ENCODE measurements at regions not wholly inside any gene's neighbourhood (a gene's known extent, or its start where the extent isn't known, plus 50 kb on each side); places are given as distances from the start of the nearest gene placed in this dataset.

DNA sequence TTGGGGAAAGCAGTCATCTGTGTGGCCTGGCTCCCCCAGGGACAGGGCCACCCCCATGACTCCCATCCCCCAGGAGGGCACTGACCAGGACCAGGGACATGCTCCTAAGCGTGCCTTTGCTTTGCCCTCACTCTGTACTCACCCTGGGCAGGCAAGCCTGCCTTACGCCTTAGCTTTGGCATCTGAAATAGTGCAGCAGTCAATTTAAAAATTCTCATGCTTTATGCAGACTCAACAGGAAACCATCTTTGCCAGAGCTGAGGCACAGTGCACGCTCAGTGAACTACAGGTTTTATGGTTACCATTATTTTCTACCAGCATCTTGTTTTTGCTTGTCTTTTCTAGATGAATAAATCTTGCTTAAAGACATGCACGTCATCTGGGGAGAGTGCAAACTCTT lies 323.5 kb downstream of the IRX2 start:
- no peak for TF ChIP-seq CTCF (IDR thresholded peaks at IDR 0.05)
- Histone ChIP-seq H3K4me3 (no peak overlapping the region), H3K9me3 (peaks cover 9% of the 10 kb centered on the region), H3K4me1 (ENCODE audit: low read depth) (no peaks in the 10 kb centered on the region), H3K36me3 (ENCODE audit: low read depth) (no peaks in the 10 kb centered on the region)
- DNase-seq (no peak), ATAC-seq (no peak)
- intact Hi-C loops (cut with DNase I, micrococcal nuclease), result no loop called here

DNA sequence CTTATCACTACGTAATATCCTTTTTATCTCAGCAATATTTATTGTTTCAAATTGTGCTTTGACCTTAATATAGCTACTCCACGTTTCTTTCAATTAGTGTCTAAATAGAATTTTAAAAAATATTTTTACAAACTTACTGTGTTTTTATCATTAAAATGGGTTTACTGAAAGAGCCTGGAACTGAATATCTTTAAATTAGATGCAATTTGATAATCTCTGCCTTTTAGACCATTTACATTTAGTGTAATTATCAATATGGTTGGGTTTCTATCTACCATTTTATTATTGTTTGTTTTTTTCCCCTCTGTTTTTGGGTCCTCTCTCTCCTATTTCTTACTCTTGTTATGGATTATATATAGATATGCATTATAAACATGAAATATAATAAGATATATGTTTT lies 327.8 kb downstream of the IRX2 start:
- no peak for ATAC-seq
- no peak for TF ChIP-seq CTCF (IDR thresholded peaks at IDR 0.05)
- H3K36me3 ChIP-seq (ENCODE audit: low read depth), result no peaks in the 10 kb centered on the region
- no peak overlapping the region for H3K4me3 ChIP-seq
- intact Hi-C loops (cut with DNase I, micrococcal nuclease), result no loop called here
- H3K9me3 ChIP-seq, result peaks cover 16% of the 10 kb centered on the region
- H3K4me1 ChIP-seq (ENCODE audit: low read depth), result no peaks in the 10 kb centered on the region
- DNase-seq, result no peak

DNA sequence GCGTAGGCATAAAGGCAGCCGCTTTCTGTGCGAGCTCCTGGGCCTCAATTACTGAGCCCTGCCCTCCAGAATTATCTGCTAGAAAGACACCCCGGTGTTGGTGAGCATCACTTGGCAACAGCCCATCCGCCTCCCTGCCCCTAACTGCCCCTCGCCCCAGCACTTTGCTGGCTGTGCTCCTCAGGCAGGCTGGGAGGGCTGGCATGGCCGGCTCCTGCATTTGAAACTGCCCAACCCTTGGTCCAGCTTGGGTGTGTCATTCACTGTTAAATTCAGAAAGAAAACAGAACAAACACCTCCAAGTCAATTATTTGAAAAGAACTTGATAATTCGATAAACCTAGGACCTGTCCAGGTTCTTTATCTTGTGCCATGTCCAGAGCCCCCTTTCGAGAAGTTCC lies 334.2 kb downstream of the IRX2 start:
- no peak for TF ChIP-seq CTCF (IDR thresholded peaks at IDR 0.05)
- intact Hi-C loops (cut with DNase I, micrococcal nuclease), result no loop called here
- no peak overlapping the region for H3K4me3 ChIP-seq
- no peaks in the 10 kb centered on the region for H3K36me3 ChIP-seq (ENCODE audit: low read depth)
- peaks cover 19% of the 10 kb centered on the region for H3K9me3 ChIP-seq
- no peaks in the 10 kb centered on the region for H3K4me1 ChIP-seq (ENCODE audit: low read depth)
- DNase-seq (no peak), ATAC-seq (no peak)

GRCh38 chr5:2415678-2416077 lies 335.8 kb downstream of the IRX2 start:
- H3K4me3 ChIP-seq, result no peak overlapping the region
- intact Hi-C loops (cut with DNase I, micrococcal nuclease), result no loop called here
- no peaks in the 10 kb centered on the region for H3K4me1 ChIP-seq (ENCODE audit: low read depth)
- TF ChIP-seq CTCF (IDR thresholded peaks at IDR 0.05), result no peak
- H3K9me3 ChIP-seq, result peaks cover 19% of the 10 kb centered on the region
- DNase-seq, result no peak
- no peak for ATAC-seq
- no peaks in the 10 kb centered on the region for H3K36me3 ChIP-seq (ENCODE audit: low read depth)

DNA sequence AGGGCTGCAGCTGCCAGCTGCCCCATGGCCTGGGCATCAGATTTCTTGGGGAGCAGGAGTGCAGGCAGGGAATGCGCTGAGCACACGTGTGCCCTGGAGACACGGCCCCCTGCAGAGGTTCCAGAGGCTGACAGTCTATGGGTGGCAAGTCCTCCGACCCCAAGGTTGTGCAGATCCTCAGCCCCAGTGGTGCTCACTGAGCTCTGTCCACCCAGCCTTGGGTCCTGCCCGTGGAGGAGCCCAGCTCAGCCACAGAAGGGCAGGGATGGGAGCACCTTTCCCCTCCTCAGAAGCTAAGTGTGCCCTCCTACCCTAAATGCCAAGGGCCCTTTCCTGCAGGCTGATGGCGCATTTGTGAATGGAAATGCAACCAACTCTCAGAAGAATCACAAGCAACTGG lies 341.0 kb downstream of the IRX2 start:
- intact Hi-C loops (cut with DNase I, micrococcal nuclease), result no loop called here
- Histone ChIP-seq H3K36me3 (ENCODE audit: low read depth) (no peaks in the 10 kb centered on the region), H3K4me3 (no peak overlapping the region), H3K4me1 (ENCODE audit: low read depth) (no peaks in the 10 kb centered on the region), H3K9me3 (peaks cover 7% of the 10 kb centered on the region)
- ATAC-seq (no peak), DNase-seq (no peak)
- TF ChIP-seq CTCF (IDR thresholded peaks at IDR 0.05), result no peak

GRCh38 chr5:2403296-2403695 lies 348.2 kb downstream of the IRX2 start:
- Histone ChIP-seq H3K36me3 (ENCODE audit: low read depth) (no peaks in the 10 kb centered on the region), H3K4me1 (ENCODE audit: low read depth) (no peaks in the 10 kb centered on the region), H3K9me3 (peaks cover 15% of the 10 kb centered on the region), H3K4me3 (no peak overlapping the region)
- intact Hi-C loops (cut with DNase I, micrococcal nuclease), result no loop called here
- no peak for TF ChIP-seq CTCF (IDR thresholded peaks at IDR 0.05)
- ATAC-seq, result no peak
- no peak for DNase-seq

All from mucosa of descending colon (tissue), 3 donors.